WTC11 (cell line): ENCODE measurements at regions not wholly inside any gene's neighbourhood (a gene's known extent, or its start where the extent isn't known, plus 50 kb on each side); places are given as distances from the start of the nearest gene placed in this dataset.

Experiments
- ATAC-seq: fragments of 200-7000 bp; cut with Tn5 transposase; 2 replicates; pipeline ENCODE4 v1.10.0; 2021; ENCODE audit warnings: mild to moderate bottlenecking, moderate library complexity
- CTCF ChIA-PET: fragments of 300-600 bp; sonication (Branson Sonifier 250); formaldehyde crosslinking; loops from one replicate; lab custom pipeline; 2021; ENCODE audit warnings: antibody characterized with exemption; lab: Charles Lee
- POLR2A ChIA-PET: fragments of 350-600 bp; sonication (Branson Sonifier 250); formaldehyde crosslinking; loops from one replicate; lab custom pipeline; 2021; ENCODE audit warnings: antibody characterized with exemption; lab: Charles Lee
- DNase-seq: peaks from one replicate; pipeline ENCODE4 v3.0.0; 2021; ENCODE audit warnings: low spot score
- H3K27ac Mint-ChIP-seq: 2 replicates; pipeline ENCODE4 v1.8.0; 2021; ENCODE audit warnings: mixed read lengths
- H3K27me3 Mint-ChIP-seq: 2 replicates; pipeline ENCODE4 v1.8.0; 2021; ENCODE audit warnings: low read depth, mild to moderate bottlenecking, moderate library complexity, mixed read lengths
- H3K36me3 Mint-ChIP-seq: 2 replicates; pipeline ENCODE4 v1.8.0; 2021; ENCODE audit warnings: mixed read lengths
- H3K4me1 Mint-ChIP-seq: 2 replicates; pipeline ENCODE4 v1.8.0; 2022; ENCODE audit warnings: mixed read lengths
- H3K4me3 Mint-ChIP-seq: 2 replicates; pipeline ENCODE4 v1.8.0; 2021; ENCODE audit warnings: mild to moderate bottlenecking, moderate library complexity, mixed read lengths
- H3K9me3 Mint-ChIP-seq: 2 replicates; pipeline ENCODE4 v1.8.0; 2021; ENCODE audit warnings: mixed read lengths
- AR ChIP-seq: fragments of 250-450 bp; sonication (Bioruptor Pico); IDR thresholded peaks from 2 replicates; pipeline ENCODE4 v1.9.0; 2021; ENCODE audit warnings: mild to moderate bottlenecking
- ATF3 ChIP-seq: sonication (generic); formaldehyde crosslinking; conservative IDR thresholded peaks from 2 replicates; pipeline ENCODE4 v1.8.1; 2022; ENCODE audit warnings: mild to moderate bottlenecking, missing genetic modification reagents
- ESRRA ChIP-seq: sonication (generic); formaldehyde crosslinking; IDR thresholded peaks from 2 replicates; pipeline ENCODE4 v1.8.1; 2022; ENCODE audit warnings: mild to moderate bottlenecking, missing genetic modification reagents, borderline replicate concordance
- IRF1 ChIP-seq: sonication (generic); formaldehyde crosslinking; IDR thresholded peaks from 2 replicates; pipeline ENCODE4 v1.8.0; 2023; ENCODE audit warnings: missing genetic modification reagents
- JAZF1 ChIP-seq: fragments of 250-450 bp; sonication (Bioruptor Pico); IDR thresholded peaks from 2 replicates; pipeline ENCODE4 v1.9.0; 2021; ENCODE audit warnings: moderate library complexity, mild to moderate bottlenecking, inconsistent platforms
- JUN ChIP-seq: sonication (generic); formaldehyde crosslinking; IDR thresholded peaks from 2 replicates; pipeline ENCODE4 v1.8.0; 2023; ENCODE audit warnings: mild to moderate bottlenecking, missing genetic modification reagents
- MXD4 ChIP-seq: fragments of 250-450 bp; sonication (Bioruptor Pico); IDR thresholded peaks from 2 replicates; pipeline ENCODE4 v1.8.0; 2021; ENCODE audit warnings: mild to moderate bottlenecking, moderate library complexity, borderline replicate concordance
- NFYB ChIP-seq: sonication (generic); formaldehyde crosslinking; conservative IDR thresholded peaks from 2 replicates; pipeline ENCODE4 v1.8.0; 2022; ENCODE audit warnings: low read depth, missing genetic modification reagents
- PREB ChIP-seq: sonication (generic); formaldehyde crosslinking; IDR thresholded peaks from 2 replicates; pipeline ENCODE4 v1.8.1; 2022; ENCODE audit warnings: mild to moderate bottlenecking, missing genetic modification reagents, moderate library complexity, borderline replicate concordance
- RELA ChIP-seq: sonication (generic); formaldehyde crosslinking; IDR thresholded peaks from 2 replicates; pipeline ENCODE4 v1.8.1; 2022; ENCODE audit warnings: missing genetic modification reagents, mild to moderate bottlenecking, borderline replicate concordance
- RORB ChIP-seq: fragments of 250-450 bp; sonication (Bioruptor Pico); IDR thresholded peaks from 2 replicates; pipeline ENCODE4 v1.9.0; 2021; ENCODE audit warnings: mild to moderate bottlenecking
- SMAD4 ChIP-seq: sonication (generic); formaldehyde crosslinking; IDR thresholded peaks from 2 replicates; pipeline ENCODE4 v1.8.0; 2022; ENCODE audit warnings: mild to moderate bottlenecking, missing genetic modification reagents
- ZNF121 ChIP-seq: sonication (generic); formaldehyde crosslinking; IDR thresholded peaks from 2 replicates; pipeline ENCODE4 v1.8.0; 2023; ENCODE audit warnings: missing genetic modification reagents
- ZNF138 ChIP-seq: sonication (generic); formaldehyde crosslinking; conservative IDR thresholded peaks from 2 replicates; pipeline ENCODE4 v1.8.1; 2022; ENCODE audit warnings: mild to moderate bottlenecking, moderate library complexity, missing genetic modification reagents
- ZNF423 ChIP-seq: fragments of 250-450 bp; sonication (Bioruptor Pico); IDR thresholded peaks from 2 replicates; pipeline ENCODE4 v2.1.2; 2022; ENCODE audit warnings: mild to moderate bottlenecking, moderate library complexity
- ZSCAN18 ChIP-seq: fragments of 250-450 bp; sonication (Bioruptor Pico); IDR thresholded peaks from 2 replicates; pipeline ENCODE4 v2.1.2; 2022; ENCODE audit warnings: mild to moderate bottlenecking, moderate library complexity
- TF ChIP-seq, protein P1 (sequence below): sonication (generic); formaldehyde crosslinking; IDR thresholded peaks from 2 replicates; pipeline ENCODE4 v1.8.0; 2022; ENCODE audit warnings: mild to moderate bottlenecking, missing genetic modification reagents
- TF ChIP-seq, protein P2 (sequence below): sonication (generic); formaldehyde crosslinking; IDR thresholded peaks from 2 replicates; pipeline ENCODE4 v1.8.1; 2023; ENCODE audit warnings: mild to moderate bottlenecking, missing genetic modification reagents, moderate library complexity
- TF ChIP-seq, protein P3 (sequence below): sonication (generic); formaldehyde crosslinking; IDR thresholded peaks from 2 replicates; pipeline ENCODE4 v1.8.1; 2022; ENCODE audit warnings: low read depth, mild to moderate bottlenecking, moderate library complexity, missing genetic modification reagents, borderline replicate concordance
- TF ChIP-seq, protein P4 (sequence below): sonication (generic); formaldehyde crosslinking; IDR thresholded peaks from 2 replicates; pipeline ENCODE4 v1.8.0; 2022; ENCODE audit warnings: mild to moderate bottlenecking, missing genetic modification reagents
- TF ChIP-seq, protein P5 (sequence below): sonication (generic); formaldehyde crosslinking; IDR thresholded peaks from 2 replicates; pipeline ENCODE4 v1.8.0; 2023; ENCODE audit warnings: mild to moderate bottlenecking, missing genetic modification reagents

- H3K9me3 Mint-ChIP-seq, result no peaks in the 10 kb centered on the region
- TF ChIP-seq MXD4, result no peak
- TF ChIP-seq ZSCAN18 (CRISPR knock-in tag), result no peak
- TF ChIP-seq ZNF423 (CRISPR knock-in tag), result no peak
- TF ChIP-seq SMAD4, result no peak
- no peak for TF ChIP-seq ATF3
- TF ChIP-seq, protein P1, sequence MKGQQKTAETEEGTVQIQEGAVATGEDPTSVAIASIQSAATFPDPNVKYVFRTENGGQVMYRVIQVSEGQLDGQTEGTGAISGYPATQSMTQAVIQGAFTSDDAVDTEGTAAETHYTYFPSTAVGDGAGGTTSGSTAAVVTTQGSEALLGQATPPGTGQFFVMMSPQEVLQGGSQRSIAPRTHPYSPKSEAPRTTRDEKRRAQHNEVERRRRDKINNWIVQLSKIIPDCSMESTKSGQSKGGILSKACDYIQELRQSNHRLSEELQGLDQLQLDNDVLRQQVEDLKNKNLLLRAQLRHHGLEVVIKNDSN (CRISPR knock-in tag), result no peak
- TF ChIP-seq PREB (CRISPR knock-in tag), result no peak
- TF ChIP-seq ESRRA (CRISPR knock-in tag), result no peak
- no peak for TF ChIP-seq RELA (CRISPR knock-in tag)
- TF ChIP-seq, protein P2, sequence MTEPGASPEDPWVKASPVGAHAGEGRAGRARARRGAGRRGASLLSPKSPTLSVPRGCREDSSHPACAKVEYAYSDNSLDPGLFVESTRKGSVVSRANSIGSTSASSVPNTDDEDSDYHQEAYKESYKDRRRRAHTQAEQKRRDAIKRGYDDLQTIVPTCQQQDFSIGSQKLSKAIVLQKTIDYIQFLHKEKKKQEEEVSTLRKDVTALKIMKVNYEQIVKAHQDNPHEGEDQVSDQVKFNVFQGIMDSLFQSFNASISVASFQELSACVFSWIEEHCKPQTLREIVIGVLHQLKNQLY (CRISPR knock-in tag), result no peak
- no peak for TF ChIP-seq ZNF138 (CRISPR knock-in tag)
- TF ChIP-seq, all 79 proteins: peak for 0
- Mint-ChIP-seq H3K4me3 (no peak overlapping the region), H3K27me3 (peaks cover 7% of the 10 kb centered on the region; the same call in 1 of the 2 replicates), H3K27ac (no peak overlapping the region), H3K36me3 (no peaks in the 10 kb centered on the region), H3K4me1 (peaks cover 29% of the 10 kb centered on the region)
- CTCF ChIA-PET, result no interaction called here
- POLR2A ChIA-PET, result interaction anchor here (0.7 kb wide), 1 partner anchor 39 kb away, joined by 4 read pairs; no protein-coding TSS in a partner anchor
- ATAC-seq (no peak), DNase-seq (no peak)
These were observed 72.6 kb upstream of the CADM1 start for GRCh38 chr11:115576606-115577380.

GRCh38 chr11:115572551-115572950 lies 68.3 kb upstream of the CADM1 start:
- ATAC-seq (no peak), DNase-seq (no peak)
- H3K36me3 Mint-ChIP-seq, result no peaks in the 10 kb centered on the region
- POLR2A ChIA-PET, result no interaction called here
- peaks cover 10% of the 10 kb centered on the region for H3K4me1 Mint-ChIP-seq
- H3K9me3 Mint-ChIP-seq, result no peaks in the 10 kb centered on the region
- CTCF ChIA-PET, result interaction anchor here (1.0 kb wide), 1 partner anchor 68 kb away, joined by 3 read pairs; the partner anchor contains the start of gene CADM1
- no peak overlapping the region for H3K4me3 Mint-ChIP-seq
- peaks cover 3% of the 10 kb centered on the region; the same call in 1 of the 2 replicates for H3K27me3 Mint-ChIP-seq
- H3K27ac Mint-ChIP-seq, result no peak overlapping the region
- TF ChIP-seq AR (CRISPR knock-in tag) (no peak), JUN (CRISPR knock-in tag) (no peak), JAZF1 (CRISPR knock-in tag) (no peak), RORB (CRISPR knock-in tag) (no peak), NFYB (CRISPR knock-in tag) (no peak), IRF1 (CRISPR knock-in tag) (no peak), MXD4 (no peak), ZNF121 (no peak)
- TF ChIP-seq, protein P3, sequence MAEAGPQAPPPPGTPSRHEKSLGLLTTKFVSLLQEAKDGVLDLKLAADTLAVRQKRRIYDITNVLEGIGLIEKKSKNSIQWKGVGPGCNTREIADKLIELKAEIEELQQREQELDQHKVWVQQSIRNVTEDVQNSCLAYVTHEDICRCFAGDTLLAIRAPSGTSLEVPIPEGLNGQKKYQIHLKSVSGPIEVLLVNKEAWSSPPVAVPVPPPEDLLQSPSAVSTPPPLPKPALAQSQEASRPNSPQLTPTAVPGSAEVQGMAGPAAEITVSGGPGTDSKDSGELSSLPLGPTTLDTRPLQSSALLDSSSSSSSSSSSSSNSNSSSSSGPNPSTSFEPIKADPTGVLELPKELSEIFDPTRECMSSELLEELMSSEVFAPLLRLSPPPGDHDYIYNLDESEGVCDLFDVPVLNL, result no peak
- TF ChIP-seq, protein P4, sequence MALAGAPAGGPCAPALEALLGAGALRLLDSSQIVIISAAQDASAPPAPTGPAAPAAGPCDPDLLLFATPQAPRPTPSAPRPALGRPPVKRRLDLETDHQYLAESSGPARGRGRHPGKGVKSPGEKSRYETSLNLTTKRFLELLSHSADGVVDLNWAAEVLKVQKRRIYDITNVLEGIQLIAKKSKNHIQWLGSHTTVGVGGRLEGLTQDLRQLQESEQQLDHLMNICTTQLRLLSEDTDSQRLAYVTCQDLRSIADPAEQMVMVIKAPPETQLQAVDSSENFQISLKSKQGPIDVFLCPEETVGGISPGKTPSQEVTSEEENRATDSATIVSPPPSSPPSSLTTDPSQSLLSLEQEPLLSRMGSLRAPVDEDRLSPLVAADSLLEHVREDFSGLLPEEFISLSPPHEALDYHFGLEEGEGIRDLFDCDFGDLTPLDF (CRISPR knock-in tag), result no peak
- TF ChIP-seq, protein P5, sequence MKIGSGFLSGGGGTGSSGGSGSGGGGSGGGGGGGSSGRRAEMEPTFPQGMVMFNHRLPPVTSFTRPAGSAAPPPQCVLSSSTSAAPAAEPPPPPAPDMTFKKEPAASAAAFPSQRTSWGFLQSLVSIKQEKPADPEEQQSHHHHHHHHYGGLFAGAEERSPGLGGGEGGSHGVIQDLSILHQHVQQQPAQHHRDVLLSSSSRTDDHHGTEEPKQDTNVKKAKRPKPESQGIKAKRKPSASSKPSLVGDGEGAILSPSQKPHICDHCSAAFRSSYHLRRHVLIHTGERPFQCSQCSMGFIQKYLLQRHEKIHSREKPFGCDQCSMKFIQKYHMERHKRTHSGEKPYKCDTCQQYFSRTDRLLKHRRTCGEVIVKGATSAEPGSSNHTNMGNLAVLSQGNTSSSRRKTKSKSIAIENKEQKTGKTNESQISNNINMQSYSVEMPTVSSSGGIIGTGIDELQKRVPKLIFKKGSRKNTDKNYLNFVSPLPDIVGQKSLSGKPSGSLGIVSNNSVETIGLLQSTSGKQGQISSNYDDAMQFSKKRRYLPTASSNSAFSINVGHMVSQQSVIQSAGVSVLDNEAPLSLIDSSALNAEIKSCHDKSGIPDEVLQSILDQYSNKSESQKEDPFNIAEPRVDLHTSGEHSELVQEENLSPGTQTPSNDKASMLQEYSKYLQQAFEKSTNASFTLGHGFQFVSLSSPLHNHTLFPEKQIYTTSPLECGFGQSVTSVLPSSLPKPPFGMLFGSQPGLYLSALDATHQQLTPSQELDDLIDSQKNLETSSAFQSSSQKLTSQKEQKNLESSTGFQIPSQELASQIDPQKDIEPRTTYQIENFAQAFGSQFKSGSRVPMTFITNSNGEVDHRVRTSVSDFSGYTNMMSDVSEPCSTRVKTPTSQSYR, result no peak
